Muscle of back (tissue), 3 donors: ENCODE measurements at regions not wholly inside any gene's neighbourhood (a gene's known extent, or its start where the extent isn't known, plus 50 kb on each side); places are given as distances from the start of the nearest gene placed in this dataset.

Experiments
- DNase-seq, 3 donors: peaks; one replicate each; pipeline versions ENCODE4 v3.0.0 to v3.0.0-alpha.2; 2013

DNA sequence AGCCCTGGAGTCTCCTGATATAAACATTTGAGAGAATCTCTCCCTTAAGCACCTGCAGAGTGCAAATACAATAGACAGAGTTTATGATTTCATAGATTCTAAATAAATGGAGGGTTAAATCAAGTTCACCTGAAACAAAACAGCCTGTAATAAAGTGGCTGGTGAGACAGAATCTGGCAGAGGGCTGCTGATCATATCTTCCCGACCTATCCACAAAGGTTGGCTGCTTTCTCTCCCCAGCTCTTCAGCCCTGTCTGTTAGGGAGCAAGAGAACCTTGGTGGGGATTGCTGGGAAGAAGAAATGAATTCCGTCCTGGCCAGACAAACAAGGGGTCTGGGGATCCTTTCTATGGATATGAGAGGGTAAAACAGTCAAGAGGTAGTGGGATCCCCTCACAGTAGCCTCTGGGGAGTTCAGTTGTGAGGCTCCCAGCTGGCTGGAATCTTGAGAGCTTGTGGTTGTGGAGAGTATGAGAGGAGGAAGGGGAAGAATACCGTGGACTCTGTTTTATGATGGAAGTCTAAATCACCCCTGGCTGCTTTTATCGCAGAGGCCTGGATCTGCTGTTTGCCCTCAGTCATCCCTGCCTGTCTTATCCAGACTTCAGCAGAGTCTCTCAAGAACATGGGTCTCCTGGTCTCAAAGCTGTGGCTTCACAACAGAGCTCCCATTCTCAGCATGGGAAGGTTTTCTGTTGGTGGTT is 451.3 kb downstream of the NTRK3 start:
- no peak for DNase-seq

- DNase-seq = no peak
These were observed 452.1 kb downstream of the NTRK3 start for GRCh38 chr15:87804451-87804850.

DNA sequence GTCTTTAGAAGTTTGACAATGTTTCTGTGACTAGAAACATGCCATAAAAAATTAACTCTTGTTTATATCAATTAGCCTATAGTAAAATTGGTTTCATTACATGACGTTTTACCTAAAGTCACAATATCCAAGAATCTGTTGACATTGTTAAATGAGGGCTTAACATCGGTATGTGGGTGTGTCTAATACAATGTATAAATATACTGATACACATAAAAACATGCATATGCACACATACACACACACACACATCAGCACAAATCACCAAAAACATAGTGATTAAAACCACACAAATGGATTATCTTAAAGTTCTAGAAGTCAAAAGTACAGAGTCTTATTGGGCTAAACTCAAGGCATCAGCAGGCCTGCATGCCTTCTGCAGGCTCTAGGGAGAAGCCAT is 456.7 kb downstream of the NTRK3 start:
- DNase-seq = no peak

DNA sequence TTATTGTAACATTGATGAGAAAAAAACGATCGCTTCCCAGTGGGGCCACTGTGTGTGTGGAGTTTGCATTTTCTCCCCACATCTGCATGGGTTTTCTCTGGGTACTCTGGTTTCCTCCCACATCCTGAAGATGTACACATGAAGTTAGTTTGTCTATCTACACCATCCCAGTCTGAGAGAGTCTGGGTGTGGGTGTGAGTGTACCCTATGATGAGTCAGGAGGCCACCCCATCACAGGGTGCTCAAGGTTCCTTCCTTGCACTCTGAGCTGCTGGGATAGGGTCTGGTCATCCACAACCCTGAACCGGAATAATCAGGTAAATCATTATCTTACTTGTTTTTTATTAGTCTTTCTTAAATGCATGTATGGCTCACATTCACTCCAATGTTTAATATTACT is 457.1 kb downstream of the NTRK3 start:
- DNase-seq = no peak

- no peak for DNase-seq
These were observed 462.8 kb downstream of the NTRK3 start for GRCh38 chr15:87793725-87794124.

- no peak for DNase-seq
These were observed 464.1 kb downstream of the NTRK3 start for GRCh38 chr15:87792250-87793040.

GRCh38 chr15:87781959-87782625 is 474.4 kb downstream of the NTRK3 start:
- DNase-seq = no peak

DNA sequence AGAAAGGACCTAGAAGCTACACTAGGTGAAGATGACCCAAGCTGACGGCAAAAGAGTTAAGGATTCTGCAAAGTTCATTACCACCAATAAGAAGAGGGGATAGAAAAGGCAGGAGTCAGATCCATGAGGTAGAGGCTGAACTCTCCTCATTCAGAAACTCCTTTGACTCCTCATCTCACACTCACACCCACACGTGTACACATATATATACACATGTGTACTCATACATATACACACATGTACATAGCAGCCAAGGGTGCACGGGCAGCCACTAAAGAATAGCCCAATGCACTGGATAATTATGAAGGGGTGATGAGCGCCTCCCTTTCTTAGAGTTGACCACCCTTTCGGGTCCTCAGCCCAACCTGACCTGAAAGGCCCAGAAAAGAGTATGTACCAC is 476.8 kb downstream of the NTRK3 start:
- no peak for DNase-seq

DNA sequence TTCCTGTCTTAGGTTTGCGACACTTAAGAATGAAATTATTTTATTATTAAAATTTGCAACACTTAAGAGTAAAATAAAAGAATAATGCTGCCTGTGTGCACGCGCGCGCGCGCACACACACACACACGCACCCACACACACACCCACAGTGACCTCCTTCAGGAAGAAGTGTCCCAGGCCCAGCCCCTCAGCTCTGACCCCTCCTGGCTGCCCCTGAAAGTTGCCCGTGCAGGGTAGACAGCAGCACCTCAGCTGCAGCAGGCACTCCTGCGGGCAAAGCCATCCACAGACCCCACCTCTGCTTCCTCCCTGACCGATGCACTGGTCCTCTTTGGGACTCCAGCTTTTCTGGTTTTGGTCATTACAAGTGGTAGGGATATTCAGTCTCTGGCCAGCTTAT is 478.2 kb downstream of the NTRK3 start:
- DNase-seq = no peak

GRCh38 chr15:87777054-87777561 is 479.4 kb downstream of the NTRK3 start:
- peak in 2 of 3 donors; percentile 43 to 58 for DNase-seq

GRCh38 chr15:87767516-87767915 is 489.0 kb downstream of the NTRK3 start:
- DNase-seq = no peak

DNA sequence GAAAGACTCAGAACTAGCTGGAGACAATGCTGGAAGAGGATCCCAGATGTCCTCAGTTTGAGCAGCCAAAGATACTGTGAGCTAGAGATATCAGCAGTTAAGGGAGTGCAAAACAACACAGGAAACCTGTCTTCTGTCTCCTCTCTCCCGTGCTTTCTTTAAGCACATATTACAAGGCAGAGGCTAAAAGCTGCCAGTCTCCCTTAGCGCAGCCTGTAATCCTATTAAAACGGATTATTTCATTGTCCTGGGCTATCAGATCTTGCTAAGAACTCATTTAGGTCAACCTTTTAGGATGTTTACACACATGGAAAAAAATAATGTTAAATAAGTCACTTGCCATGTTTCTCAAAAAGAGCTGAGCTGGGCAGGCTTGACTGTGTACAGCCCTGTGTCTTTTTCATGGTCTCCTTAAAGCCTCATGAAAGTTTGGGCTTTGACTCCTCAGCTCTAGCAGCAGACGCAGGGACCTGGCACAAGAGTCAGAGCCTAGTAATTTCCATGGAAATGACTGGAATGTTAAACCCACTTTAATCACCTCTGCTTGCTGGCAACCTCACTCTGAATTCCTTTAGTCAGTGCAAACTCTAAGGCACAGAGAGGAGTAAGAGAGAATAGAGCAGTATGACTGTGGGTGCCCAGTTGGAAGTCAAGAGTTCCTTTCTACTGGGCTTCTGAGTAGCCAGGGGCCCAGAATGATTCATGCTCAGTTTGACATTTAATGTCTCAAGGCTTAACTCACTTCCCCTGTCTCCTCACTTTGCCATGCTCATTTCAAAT is 491.9 kb downstream of the NTRK3 start:
- DNase-seq = peak in 2 of 3 donors; percentile 16 to 56

GRCh38 chr15:87763837-87764236 is 492.7 kb downstream of the NTRK3 start:
- no peak for DNase-seq

DNA sequence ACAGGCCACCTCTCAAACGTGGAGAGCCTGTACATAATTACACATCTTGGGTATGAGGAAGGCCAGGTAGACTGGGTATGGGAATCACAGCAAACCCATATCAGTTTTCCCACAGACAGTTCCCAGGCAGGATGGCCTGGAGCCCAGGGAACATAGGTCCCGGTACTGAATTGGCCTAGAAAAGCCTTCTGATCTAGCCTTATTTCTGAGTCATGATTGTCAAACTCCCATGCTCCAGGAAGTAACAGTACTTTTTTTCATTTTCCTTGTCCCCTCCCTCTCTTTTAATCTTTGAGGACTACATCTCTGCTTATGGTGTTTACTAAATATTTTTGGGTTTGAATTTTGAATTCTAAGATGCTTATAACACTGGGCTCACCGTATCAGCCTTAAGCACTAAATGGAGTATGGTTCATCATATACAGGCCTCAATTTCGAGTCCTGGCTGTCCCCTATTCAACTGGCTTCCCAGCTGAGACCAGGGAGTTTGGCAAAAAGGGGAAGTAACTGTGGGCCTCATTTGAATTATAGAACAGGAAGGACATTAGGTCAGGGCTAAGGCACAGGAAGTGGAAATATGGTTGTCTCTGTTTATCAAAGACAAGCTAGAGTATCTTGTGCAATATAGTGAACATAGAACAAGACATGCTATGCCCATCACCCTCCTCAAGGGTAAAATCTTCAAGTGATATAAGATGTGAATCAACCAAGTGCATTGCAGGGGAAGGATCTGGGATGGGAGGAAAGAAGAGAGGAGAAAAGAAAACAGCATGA is 494.6 kb downstream of the NTRK3 start:
- peak in 1 of 3 donors; percentile 32 for DNase-seq

GRCh38 chr15:87760547-87761314 is 495.8 kb downstream of the NTRK3 start:
- DNase-seq = no peak

DNA sequence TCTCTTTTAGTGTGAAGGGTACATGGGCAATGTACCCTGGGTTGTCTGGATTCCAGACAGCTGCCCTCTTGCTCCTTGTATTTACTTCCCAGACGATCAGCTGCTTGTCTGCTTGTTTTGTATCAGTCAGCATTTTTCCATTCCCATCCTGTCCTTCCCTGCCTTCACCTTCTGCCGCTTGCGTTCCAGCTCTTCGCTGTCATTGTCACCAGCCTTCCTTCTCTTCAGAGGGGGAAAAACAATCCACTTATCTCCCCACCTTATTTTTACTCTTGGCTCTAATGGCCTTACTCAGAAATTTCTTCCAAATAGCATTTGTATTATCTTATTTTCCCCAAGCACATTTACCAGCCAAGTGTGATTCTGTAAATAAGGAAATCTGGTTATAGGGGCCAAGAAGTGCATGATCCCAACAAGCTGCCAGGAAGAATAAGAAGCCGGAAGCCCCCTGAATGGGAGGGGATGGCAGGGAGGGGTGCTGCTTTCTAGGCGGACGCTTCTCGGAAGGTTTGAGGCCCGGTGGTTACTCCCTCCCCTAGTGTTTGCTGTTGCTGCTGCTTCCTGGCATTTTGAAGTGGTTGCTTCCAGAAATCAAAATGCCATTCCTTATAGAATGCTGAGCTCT is 497.6 kb downstream of the NTRK3 start:
- peak in 2 of 3 donors; percentile 45 to 63 for DNase-seq

DNA sequence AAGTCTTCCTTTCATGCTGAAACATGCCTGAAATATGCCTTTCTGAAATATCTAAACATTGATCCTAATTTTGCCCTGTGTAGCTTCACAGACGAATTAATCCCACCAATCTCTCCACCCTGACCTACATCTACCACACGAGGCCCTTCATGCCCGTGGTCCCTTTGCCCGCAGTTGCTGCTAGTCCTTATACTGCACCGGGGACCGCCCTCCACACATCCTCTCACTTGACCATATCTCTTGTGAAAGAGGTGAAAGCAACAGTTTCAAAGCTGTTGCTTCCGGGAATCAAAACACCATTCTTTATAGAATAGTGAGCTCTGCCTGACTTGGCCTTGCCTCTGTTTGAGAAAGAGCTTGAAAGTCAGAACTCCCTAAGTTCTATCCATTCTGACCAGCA is 499.5 kb downstream of the NTRK3 start:
- no peak for DNase-seq

DNA sequence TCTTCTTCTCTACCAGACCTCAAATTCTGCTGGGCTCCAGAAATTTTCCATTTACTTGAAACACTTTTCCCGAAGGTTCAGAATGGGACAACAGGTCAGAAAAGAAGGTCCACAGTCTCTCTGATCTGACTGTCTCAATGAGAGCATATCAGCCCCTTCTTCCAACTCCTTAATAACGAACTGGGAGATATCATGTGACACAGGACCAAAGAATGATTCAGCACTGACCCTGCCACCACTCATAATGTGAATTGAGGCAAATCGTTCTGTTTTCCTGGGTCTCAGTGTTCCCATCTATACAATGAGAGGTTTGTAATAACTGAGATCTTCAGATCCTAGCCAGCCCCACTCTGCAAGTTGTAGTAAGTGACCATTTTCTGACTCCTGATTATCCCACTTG is 500.5 kb downstream of the NTRK3 start:
- DNase-seq = no peak

DNA sequence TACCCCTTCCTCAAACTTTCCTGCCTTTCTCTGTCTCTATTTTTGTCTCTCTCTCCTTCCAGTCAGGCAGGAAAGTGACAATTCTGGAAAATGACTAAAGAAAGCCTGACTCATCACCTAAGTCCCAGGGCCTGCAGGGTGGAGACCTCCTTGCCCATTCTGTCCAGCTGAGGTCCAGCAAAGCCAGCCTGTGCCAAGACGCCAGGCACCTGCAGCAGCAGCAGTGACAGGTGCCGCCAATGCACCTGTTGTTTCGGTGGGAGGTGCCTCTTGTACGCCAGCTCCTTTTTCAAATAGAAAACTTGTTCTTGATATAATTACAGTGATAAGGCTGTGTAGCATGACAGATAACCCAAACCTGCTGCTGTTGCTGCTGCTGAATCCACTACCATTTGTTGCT is 501.3 kb downstream of the NTRK3 start:
- no peak for DNase-seq

DNA sequence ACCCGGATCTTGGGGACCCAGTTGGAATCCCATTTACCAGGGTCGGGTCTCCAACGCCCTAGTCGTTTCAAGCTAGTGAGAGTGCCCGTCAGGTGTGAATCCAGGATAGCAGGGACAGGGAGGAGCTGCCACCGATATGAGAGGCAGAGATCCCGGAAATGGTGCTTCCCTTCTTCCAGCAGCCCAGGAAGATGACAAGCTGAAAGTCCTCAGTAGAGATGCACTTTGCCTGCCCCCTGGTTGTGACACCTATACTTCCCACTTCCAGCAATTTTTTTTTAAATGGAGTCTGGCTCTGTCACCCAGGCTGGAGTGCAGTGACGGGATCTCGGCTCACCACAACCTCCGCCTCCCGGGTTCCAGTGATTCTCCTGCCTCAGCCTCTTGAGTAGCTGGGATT is 503.0 kb downstream of the NTRK3 start:
- no peak for DNase-seq
